Activated effector memory CD4-positive, alpha-beta T cell treated with Interleukin-2 at 50 U/mL for 16 hours (primary cell): ENCODE measurements at regions not wholly inside any gene's neighbourhood (a gene's known extent, or its start where the extent isn't known, plus 50 kb on each side); places are given as distances from the start of the nearest gene placed in this dataset.
"Not testable (repeated sequence)": the region's sequence is repeated elsewhere in the genome, so short reads cannot be mapped to it uniquely, and the experiment has no call there.

Experiments
- DNase-seq: peaks from one replicate; pipeline ENCODE4 v3.0.0-alpha.2; 2020

DNA sequence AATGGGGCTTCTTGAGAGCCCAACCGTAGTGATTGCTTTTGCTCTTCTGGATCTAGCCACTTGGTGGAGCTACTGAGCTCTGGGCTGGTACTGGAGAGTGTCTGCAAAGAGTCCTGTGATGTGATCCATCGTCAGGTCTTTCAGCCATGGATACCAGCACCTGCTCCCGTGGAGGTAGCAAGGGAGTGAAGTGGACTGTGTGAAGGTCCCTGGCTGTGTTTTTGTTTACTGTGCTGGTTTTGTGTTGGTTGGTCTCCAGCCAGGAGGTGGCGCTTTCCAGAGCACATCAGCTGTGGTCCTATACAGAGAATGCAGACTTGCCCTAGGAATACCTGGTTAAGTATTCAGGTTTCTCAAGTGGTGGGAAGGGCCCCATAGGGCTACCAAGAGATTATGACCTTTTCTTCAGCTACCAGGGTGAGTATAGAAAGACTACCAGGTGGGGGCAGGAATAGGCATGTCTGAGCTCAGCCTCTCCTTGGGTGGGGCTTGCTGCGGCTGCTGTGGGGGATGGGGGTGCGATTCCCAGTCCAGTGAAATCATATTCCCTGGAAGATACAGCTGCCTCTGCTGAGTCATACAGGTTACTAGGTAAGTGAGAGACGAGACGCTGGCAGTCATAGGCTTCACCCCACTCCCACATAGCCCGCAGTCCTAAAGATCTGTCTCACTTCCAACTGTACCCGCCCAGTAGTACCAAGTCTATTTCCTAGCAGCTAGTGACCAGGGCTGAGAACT lies 733.7 kb downstream of the ZNF385D start:
- no peak for DNase-seq

DNA sequence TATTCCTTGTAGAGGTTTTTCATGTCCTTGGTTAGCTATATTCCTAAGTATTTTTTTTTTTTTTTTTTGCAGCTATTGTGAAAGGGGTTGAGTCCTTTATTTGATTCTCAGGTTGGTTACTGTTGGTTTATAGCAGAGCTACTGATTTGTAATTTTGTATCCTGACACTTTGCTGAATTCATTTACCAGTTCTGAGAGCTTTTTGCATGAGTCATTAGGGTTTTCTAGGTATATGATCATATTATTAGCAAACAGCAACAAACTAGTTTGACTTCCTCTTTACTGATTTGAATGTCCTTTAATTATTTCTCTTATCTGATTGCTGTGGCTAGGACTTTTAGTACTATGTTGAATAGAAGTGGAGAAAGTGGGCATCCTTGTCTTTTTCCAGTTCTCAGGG lies 737.4 kb downstream of the ZNF385D start:
- DNase-seq: no peak

DNA sequence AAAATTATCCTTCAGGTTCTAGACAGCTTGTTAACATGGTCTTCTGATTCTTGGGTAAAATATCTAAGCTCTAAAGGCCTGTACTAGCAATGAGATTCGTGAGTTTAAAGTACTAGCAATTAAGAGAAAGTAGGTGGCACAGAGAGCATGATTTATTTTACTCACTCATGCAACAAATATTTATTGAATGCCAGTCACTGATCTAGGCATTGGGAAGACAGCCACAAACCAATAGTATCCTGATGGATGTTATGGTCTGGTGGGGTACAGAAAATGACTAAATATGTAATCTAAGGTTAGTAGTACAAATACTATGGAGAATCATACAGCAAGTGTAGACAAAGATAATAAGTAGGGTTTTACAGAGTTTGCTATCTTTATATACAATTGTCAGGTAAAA lies 751.3 kb downstream of the ZNF385D start:
- no peak for DNase-seq

DNA sequence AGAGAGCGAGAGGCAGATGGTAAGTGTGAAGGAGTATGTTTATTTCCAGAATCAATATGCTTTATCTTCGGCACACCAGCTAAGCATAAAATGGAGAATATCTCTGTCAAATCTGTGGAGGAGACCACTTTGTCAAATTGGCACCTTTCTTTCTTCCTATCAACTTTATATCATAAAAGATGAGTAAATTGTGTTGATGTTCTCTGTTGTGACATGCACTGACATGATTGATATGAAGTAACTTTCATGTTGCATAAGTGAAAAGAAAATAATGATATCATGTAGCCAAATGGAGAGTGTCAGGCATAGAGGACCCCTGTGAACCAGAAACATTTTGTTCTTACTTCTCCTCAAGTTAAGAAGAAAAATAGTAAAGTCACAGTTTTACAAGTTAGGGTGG lies 753.8 kb downstream of the ZNF385D start:
- DNase-seq: no peak

DNA sequence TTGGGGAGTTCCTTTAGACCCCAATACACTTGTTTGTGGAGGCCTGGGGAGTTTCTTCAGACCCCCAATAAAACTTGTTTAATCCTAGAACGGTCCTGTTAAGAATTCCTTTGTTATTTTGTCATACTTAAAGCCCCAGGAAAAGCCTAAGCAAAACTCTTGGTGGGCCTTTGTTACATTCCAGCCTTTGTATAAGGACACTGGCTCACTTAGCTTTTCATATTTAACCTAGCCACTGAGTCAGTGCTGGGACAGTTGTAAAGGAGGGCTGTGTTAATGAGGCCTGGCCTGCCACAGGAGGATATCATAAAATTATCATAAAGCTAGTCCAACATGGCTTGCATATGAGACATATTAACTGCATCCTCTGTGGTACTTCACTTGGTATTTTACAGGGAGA lies 760.1 kb downstream of the ZNF385D start:
- DNase-seq: no peak

DNA sequence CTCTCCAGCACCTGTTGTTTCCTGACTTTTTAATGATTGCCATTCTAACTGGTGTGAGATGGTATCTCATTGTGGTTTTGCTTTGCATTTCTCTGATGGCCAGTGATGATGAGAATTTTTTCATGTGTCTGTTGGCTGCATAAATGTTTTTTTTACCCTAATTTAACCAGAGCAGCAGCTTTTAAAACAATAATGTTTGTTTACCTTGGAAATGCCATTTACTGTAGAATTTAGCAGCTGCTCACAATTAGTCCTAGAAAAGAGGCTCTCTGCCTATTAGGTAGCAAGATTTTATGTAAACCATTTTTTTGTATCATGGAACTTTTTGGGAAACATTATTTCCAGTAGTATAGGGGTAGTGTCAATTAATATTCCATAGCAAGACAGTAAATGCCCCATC lies 761.4 kb downstream of the ZNF385D start:
- not testable (repeated sequence) for DNase-seq

DNA sequence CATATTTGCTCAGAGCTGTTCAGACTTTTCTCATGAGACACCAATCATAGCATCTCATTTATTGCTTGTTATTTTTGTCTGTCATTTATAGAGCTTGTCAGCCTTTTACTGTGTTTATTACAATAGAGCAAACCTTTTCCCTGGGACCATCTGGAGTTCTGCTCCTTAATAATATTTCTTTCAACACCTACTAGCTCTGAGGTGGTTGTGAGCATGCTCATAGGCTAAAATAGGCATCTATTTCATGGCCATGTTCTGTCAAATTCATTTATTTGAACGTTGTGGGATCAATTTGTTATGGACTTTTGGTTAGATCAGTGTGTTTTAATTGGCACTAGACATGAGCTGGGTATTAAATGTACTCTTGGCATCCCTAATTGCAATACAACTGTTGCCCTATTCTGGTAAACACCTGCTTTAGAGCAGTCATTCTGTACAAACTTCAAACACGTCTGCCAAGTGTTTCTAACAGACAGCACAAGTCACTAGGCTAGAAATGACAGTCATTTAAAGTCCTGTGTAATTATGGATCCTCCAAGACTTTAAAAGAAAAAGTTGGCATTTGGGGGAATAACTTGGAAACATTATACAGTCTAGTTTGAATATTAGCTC lies 766.3 kb downstream of the ZNF385D start:
- no peak for DNase-seq

DNA sequence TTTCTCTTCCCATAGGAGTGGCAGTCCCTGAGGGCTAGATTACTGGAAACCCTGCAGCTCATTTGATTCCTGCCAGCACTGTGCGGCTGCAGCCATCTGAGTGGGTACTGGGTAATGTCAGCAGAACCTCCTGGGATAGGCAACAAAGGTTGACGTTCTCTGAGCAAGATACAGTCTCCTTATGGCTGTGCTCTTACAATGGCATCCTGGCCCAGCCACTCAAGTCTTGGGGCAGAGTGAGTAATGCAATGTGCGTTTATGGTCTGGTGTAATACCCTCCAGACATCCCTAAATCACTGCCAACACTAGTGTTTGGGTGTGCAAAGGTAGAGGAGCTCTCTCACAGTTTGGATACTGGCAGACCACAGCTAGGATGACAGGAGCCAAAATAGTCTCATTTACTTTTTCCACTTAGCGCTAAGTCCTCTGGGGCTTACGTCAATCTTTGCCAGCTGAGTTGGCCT lies 775.8 kb downstream of the ZNF385D start:
- no peak for DNase-seq

DNA sequence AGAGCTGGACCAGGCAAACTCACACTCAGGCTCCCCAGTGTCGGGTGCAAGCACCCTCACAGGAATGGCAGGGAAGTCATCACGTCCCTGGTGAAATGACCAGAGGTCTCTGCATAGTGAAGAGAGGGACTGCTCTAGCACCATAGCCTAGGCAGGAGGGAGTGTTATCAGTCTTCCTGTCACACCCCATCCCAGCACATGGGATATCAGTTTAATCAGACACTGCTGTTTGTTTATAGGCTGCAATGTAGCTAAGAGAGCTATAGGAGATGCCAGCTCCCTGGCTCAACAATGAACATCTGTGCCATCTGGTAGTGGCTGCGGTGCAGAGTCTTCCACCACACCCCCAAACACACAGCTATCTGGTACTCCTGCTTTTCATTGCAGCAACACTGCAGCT lies 776.6 kb downstream of the ZNF385D start:
- no peak for DNase-seq

DNA sequence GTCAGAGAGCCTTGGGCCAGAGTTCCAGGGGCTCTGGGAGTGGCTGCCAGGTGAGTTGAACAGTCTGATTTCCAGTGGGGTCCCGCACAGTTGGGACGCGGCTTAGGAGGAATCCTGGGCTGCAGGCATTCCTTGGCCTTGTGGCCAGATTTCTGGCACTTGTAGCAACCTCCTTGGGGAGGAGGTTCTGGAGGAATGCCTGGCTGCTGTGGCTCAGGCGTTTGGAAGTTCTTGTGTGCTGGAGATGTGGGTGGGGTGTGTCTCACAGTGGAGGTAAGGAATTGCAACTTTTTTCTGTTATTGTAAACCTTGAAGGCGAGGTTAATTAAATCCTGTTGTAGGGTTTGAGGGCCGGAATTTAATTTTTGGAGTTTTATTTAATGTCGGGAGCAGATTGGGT lies 780.2 kb downstream of the ZNF385D start:
- DNase-seq: not testable (repeated sequence)

DNA sequence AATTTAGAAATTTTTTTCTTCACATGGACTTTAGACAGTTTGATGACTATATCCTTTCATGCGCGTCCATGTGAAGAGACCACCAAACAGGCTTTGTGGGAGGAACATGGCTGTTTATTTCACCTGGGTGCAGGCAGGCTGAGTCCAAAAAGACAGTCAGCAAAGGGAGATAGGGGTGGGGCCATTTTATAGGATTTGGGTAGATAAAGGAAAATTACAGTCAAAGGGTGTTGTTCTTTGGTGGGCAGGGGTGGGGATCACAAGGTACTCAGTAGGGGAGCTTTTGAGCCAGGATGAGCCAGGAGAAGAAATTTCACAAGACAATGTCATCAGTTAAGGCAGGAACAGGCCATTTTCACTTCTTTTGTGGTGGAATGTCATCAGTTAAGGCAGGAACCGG lies 781.5 kb upstream of the SGO1 start:
- DNase-seq: not testable (repeated sequence)

DNA sequence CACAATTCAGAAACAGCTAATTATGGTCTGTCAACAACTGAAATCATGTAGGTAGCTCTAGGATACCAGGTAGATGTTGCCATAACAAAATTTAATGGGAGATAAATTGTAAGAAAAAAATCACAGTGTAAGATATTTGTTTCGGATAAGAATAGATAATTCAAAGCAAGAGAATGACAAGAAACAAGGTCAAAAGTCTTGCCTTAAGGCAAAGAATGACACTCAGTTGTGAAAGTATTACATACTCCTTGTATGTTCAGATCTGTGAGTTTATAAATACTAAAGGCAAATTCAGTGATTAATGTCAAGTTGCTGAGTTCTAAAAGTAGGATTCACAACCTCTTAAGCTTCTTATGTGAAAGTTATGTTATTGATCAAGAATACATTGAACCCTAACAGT lies 772.2 kb upstream of the SGO1 start:
- DNase-seq: no peak

DNA sequence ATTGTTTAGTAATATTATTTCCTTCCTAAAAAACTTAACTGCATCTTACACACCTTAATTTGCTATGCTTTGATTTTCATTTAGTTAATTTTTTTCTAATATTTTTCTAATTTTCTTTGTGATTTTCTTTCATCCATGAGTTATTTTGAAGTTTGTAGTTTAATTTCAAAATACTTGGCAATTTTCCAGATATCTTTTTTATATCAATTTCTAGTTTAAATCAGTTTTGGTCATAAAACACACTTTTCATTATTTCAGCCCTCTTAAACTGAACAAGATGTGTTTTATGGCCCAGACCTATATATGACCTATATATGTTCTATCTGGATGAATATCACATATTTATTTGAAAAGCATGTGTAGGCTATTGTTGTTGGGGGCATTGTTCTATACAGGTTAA lies 759.9 kb upstream of the SGO1 start:
- DNase-seq: no peak

DNA sequence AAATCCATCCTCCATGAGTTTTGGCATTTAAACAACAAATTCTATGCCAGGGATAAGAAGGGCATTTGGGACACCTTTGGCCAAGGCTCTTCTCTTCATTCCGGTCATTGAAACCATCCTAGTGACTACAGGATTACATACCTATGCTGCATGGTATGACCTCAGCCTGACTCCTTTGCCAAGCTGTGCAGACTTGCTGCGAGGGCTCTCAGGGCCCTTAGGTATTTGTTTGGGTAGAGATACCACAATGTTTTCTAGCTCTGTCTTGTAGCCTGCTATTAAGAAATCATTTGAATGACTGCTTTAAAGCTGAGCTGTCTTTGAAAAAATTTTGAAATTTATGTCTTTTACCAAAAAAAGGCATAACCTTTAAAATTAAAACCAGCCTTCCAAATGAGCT lies 749.8 kb upstream of the SGO1 start:
- DNase-seq: no peak

DNA sequence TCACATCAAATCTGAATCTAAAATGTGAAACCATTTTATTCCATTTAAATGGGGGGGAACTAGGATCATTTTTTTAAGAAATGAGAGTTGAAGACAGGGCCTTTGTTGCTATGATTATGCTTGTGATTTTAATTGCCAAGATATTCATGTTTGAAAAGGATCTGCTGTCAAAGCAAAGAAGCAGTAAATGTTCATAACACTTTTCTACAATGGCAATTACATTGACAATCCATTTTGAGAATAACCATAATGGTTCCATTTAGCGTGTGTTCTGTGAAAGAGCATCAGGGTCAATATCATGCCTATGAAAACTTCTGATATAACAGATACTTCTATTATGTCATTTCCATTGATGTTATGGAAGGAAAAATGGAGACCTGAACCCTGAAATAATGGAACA lies 745.8 kb upstream of the SGO1 start:
- DNase-seq: no peak

DNA sequence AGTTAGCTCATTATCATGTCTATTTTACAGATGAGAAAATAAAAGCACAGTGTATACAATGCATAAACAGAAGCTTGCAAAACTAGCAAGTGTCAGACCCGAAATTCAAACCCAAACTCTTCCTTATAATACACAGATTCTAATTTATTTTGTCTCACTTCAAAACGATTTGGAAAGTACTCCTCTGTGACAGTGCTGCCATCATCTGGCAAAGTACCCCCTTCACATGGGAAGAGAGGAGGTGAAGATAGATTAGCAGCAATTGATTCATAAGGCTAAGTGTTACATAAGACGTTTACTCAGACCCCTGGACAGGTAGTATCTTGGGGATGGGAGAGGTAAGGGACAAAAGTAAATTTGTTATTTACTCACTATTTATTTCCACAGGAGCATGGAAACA lies 744.0 kb upstream of the SGO1 start:
- DNase-seq: no peak

DNA sequence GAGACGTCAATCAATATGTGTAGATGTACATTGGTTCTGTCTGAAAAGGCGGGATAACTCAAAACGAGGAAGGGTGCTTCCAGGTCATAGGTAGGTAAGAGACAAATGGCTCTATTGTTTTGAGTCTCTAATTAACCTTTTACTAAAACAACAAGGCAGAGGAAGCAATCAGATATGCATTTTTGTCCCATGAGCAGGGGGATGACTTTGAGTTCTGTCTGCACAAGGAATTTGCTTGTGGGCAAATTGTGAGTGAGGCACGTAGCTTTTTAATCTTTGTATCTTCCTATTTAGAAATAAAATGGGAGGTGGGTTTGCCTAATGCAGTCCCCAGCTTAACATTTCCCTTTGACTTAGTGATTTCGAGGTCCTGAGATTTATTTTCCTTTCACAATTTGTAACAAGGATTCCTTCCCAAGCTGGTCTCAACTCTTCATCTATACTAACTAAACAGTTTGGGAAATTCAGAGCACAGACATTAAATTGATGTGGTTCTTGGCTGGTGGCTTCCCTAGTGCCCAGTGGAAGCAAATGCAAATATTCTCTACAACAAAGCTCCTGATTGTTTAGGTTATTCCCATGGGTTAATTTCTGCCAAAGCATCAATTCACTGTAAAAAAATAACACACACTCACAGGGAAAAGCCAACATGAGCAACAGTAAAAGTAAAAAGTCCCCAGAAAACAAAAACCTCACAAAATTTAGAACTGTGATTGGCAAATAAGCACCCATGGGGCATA lies 738.8 kb upstream of the SGO1 start:
- no peak for DNase-seq

DNA sequence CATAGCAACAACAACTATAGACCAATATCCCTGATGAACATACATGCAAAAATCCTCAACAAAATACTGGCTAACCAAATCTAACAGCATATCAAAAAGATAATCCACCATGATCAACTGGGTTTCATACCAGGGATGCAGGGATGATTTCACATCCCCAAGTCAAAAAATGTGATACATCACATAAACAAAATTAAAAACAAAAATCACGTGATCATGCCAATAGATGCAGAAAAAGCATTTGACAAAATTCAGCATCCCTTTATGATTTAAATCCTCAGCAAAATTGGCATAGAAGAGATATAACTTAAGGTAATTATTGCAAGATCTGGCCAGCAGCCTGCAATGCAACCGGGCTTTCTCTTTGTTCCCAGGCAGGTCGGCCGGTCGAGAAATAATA lies 735.1 kb upstream of the SGO1 start:
- DNase-seq: not testable (repeated sequence)

DNA sequence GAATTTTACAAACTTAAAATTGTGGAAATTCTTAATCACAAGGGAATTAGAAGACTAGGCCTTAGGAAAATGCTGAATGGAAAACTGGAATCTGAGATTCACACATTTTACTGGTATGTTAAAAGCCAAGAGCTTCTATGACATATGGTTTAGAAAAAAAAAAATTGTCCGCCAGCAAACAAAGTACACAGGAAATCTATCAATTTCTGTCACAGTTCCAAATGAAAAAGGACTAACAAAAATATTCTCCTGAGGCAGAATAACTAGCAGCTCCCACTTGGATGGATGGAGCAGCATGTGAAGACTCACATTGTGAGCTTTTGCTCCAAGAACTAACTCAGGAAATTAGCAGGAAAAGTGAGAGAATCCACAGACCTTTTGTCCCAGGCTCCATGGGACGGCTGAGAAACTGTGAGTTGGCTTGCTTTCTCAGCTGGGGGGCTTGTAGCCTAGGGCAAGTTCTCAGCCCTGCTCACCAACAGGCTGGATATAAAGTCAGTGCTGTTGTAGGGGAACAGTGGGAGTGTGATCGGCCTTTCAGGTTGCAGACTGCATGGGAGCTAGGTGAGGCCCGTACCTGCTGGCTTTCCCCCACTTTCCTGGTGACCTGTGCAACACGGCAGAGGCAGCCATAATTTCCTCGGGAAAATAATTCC lies 731.1 kb upstream of the SGO1 start:
- no peak for DNase-seq

DNA sequence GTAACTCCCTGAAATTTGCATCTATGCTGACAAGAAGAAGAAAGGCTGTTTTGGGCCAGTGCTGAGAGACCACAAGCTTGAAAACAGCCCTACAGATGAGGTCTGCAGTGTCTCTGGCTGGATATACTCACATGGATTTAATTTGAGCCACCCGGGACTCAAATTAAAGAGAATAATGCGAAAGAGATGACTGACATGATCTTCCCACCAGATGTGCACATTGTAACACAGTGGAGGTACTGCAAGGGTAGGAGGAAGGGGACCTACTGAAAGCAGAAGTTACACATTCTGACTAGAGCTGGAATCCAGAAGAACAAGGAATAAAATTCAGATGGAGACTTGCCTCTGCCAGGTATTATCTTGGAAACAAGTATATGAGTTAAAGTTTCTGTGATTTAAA lies 728.3 kb upstream of the SGO1 start:
- no peak for DNase-seq

DNA sequence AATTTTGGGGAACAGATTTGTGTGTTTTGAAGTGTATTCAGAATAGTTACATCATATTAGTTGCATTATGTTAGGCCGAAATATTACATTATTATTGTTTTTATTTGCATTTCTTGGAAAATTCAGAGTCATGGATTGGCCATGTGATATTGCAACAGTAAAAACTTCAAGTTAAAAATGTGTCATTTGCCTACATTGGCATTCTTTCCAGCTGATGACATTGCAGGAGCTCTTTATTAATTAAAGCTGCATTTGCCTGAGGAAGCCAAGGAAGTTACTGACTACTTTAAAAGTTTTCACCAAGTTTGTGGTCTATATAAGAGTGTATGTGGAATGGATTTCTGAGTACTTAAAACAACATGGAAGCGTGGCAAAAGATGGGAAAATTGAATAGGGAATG lies 726.4 kb upstream of the SGO1 start:
- no peak for DNase-seq

DNA sequence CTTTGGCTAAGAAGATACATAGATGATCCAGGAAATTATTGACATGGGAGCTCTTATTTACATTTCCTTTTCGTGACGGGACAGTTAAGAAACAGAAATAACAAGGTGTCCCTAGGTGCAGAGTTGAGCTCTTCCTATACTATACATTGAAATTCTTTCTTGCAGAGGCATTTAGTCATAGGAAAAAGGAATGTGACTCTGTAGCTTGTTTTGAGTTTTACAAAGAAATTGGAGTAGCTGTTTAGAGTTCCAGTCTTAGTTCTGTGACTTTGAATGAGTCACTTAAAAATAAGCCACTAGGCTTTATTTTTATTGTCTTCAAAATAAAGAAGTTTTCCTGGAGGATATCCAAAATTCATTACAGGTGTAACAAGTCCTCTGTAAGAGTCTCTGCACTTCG lies 723.5 kb upstream of the SGO1 start:
- no peak for DNase-seq

DNA sequence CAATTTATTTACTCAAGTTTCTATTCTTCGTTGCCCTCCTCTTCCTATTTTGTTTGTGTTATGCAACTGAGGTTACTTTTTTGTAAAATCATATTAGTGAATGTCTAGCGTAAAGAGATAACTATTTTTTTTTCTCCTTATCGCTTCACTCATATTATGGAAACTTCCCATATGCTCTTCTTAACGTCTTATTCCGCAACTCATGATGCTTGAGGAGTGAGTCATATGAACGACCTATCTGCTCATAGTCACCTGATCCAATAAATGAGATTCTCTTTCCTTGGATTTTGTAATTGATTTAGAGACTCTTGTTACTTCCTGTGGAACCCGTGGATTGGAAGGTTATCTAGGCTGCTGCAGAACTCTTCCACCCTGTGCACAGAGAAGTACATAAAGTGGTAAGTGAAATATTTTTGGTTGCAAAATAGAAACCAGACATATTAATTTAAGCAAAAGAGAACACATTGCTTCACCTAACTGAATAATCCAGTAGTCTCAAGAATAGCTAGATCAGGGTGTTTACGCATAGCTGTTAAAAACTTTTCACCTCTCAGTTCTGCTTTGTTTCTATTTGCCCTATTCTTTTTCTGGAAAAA lies 719.3 kb upstream of the SGO1 start:
- DNase-seq: no peak
